Omental fat pad (tissue), 3 donors: ENCODE measurements at regions not wholly inside any gene's neighbourhood (a gene's known extent, or its start where the extent isn't known, plus 50 kb on each side); places are given as distances from the start of the nearest gene placed in this dataset.
"Not testable (repeated sequence)": the region's sequence is repeated elsewhere in the genome, so short reads cannot be mapped to it uniquely, and the experiment has no call there.

Source experiments
- ATAC-seq: fragments of 150-250 bp; one replicate; pipeline ENCODE4 v1.9.1; 2016; ENCODE audit warnings: mild to moderate bottlenecking, moderate library complexity; ENCODE audit not compliant: low FRiP score
- DNase-seq: peaks from one replicate; pipeline ENCODE4 v3.0.0-alpha.2; 2019; ENCODE audit warnings: low spot score
- CTCF ChIP-seq, 3 donors: fragments of 450-650 bp; IDR thresholded peaks; one replicate each; pipeline ENCODE4 v1.5.1; 2016 to 2017; ENCODE audit warnings: antibody characterized with exemption in 3 of 3, mild to moderate bottlenecking in 3 of 3, moderate library complexity in 2 of 3

- DNase-seq (no peak), ATAC-seq (peak; percentile 59)
- TF ChIP-seq CTCF (IDR thresholded peaks at IDR 0.05) = no peak
Measured at GRCh38 chr5:67878933-67879332, 336.6 kb upstream of the PIK3R1 start.

GRCh38 chr5:67876371-67876770 lies 339.2 kb upstream of the PIK3R1 start:
- no peak for TF ChIP-seq CTCF (IDR thresholded peaks at IDR 0.05)
- DNase-seq (no peak), ATAC-seq (no peak)

GRCh38 chr5:67875601-67876000 lies 340.0 kb upstream of the PIK3R1 start:
- ATAC-seq (no peak), DNase-seq (no peak)
- no peak for TF ChIP-seq CTCF (IDR thresholded peaks at IDR 0.05)

- TF ChIP-seq CTCF (IDR thresholded peaks at IDR 0.05) = no peak
- DNase-seq (no peak), ATAC-seq (no peak)
Measured at GRCh38 chr5:67873935-67874334, 341.6 kb upstream of the PIK3R1 start.

- no peak for TF ChIP-seq CTCF (IDR thresholded peaks at IDR 0.05)
- no peak for ATAC-seq
- no peak for DNase-seq
Measured at GRCh38 chr5:67870662-67871061, 344.9 kb upstream of the PIK3R1 start.

- ATAC-seq, DNase-seq: not testable (repeated sequence)
Measured at GRCh38 chr5:67864335-67864734, 351.2 kb upstream of the PIK3R1 start.

GRCh38 chr5:67858471-67859031 lies 357.0 kb upstream of the PIK3R1 start:
- no peak for TF ChIP-seq CTCF (IDR thresholded peaks at IDR 0.05)

GRCh38 chr5:67857502-67857901 lies 358.1 kb upstream of the PIK3R1 start:
- DNase-seq = no peak
- TF ChIP-seq CTCF (IDR thresholded peaks at IDR 0.05) = no peak
- no peak for ATAC-seq

More at GRCh38 chr5:67858471-67859031, 357.0 kb upstream of the PIK3R1 start:
- DNase-seq (no peak), ATAC-seq (no peak)
